IMR-90 (cell line): ENCODE measurements at regions not wholly inside any gene's neighbourhood (a gene's known extent, or its start where the extent isn't known, plus 50 kb on each side); places are given as distances from the start of the nearest gene placed in this dataset.

Source experiments
- ATAC-seq: fragments of 200-7000 bp; cut with Tn5 transposase; 2 replicates; pipeline ENCODE4 v1.9.1; 2020; ENCODE audit warnings: low read depth, mild to moderate bottlenecking, moderate library complexity
- BruUV-seq: library from RNA; stranded (reverse); fragments of 400-500 nt; replicated peaks from 2 replicates; lab custom pipeline; 2021; lab: Mats Ljungman, UMichigan
- CTCF ChIA-PET: fragments of 300-600 bp; formaldehyde crosslinking; extraction: SDS; loops from one replicate; lab custom pipeline; 2021; ENCODE audit warnings: antibody characterized with exemption; lab: Yijun Ruan, JAX
- POLR2A ChIA-PET: fragments of 300-600 bp; sonication (Branson Sonifier 250); formaldehyde crosslinking; loops from one replicate; lab custom pipeline; 2022; ENCODE audit warnings: antibody characterized with exemption; ENCODE audit not compliant: unreplicated experiment; lab: Charles Lee
- DNase-seq: peaks from one replicate; pipeline ENCODE4 v3.0.0; 2013
- H2AFZ ChIP-seq: replicated peaks from 2 replicates; pipeline ENCODE3; 2013; ENCODE audit warnings: low read length, mild to moderate bottlenecking; ENCODE audit not compliant: poor library complexity
- H2AK5ac ChIP-seq: 2 replicates; pipeline ENCODE4 v1.6.1; 2013; ENCODE audit warnings: low read depth, low read length, inconsistent platforms
- H2AK9ac ChIP-seq: replicated peaks from 2 replicates; pipeline ENCODE3; 2013; ENCODE audit warnings: mild to moderate bottlenecking, low read depth, low read length, moderate library complexity; ENCODE audit not compliant: poor library complexity
- H2BK120ac ChIP-seq: 2 replicates; pipeline ENCODE4 v1.6.1; 2013; ENCODE audit warnings: low read depth, low read length, inconsistent platforms
- H2BK15ac ChIP-seq: 3 replicates; pipeline ENCODE4 v1.6.1; 2013; ENCODE audit warnings: low read depth, low read length, inconsistent platforms
- H2BK20ac ChIP-seq: 2 replicates; pipeline ENCODE4 v1.6.1; 2013; ENCODE audit warnings: low read depth, mild to moderate bottlenecking, inconsistent platforms, low read length, moderate library complexity
- H2BK5ac ChIP-seq: 2 replicates; pipeline ENCODE4 v1.6.1; 2013; ENCODE audit warnings: mild to moderate bottlenecking, low read depth, low read length, inconsistent platforms; ENCODE audit not compliant: poor library complexity, severe bottlenecking
- H3K14ac ChIP-seq: replicated peaks from 2 replicates; pipeline ENCODE4 v1.6.1; 2013; ENCODE audit warnings: low read depth, low read length, inconsistent platforms
- H3K18ac ChIP-seq: 2 replicates; pipeline ENCODE4 v1.6.1; 2013; ENCODE audit warnings: low read depth, low read length, control low read depth
- H3K23ac ChIP-seq: 2 replicates; pipeline ENCODE4 v1.6.1; 2013; ENCODE audit warnings: low read depth, low read length, inconsistent platforms
- H3K27ac ChIP-seq: 2 replicates; pipeline ENCODE4 v1.5.1; 2013; ENCODE audit warnings: mild to moderate bottlenecking, control low read depth, low read length; ENCODE audit not compliant: insufficient read depth
- H3K27me3 ChIP-seq: 2 replicates; pipeline ENCODE4 v1.6.1; 2013; ENCODE audit warnings: low read length; ENCODE audit not compliant: control insufficient read depth, insufficient read depth
- H3K36me3 ChIP-seq: 2 replicates; pipeline ENCODE4 v1.6.1; 2013; ENCODE audit warnings: low read length, mixed read lengths; ENCODE audit not compliant: control insufficient read depth, insufficient read depth
- H3K4ac ChIP-seq: 2 replicates; pipeline ENCODE4 v1.6.1; 2013; ENCODE audit warnings: low read depth, low read length, inconsistent platforms
- H3K4me1 ChIP-seq: 2 replicates; pipeline ENCODE4 v1.6.1; 2013; ENCODE audit warnings: low read length, mixed read lengths; ENCODE audit not compliant: control insufficient read depth, insufficient read depth
- H3K4me2 ChIP-seq: 2 replicates; pipeline ENCODE4 v1.6.1; 2013; ENCODE audit warnings: low read depth, mild to moderate bottlenecking, control low read depth, low read length, moderate library complexity
- H3K4me3 ChIP-seq: 2 replicates; pipeline ENCODE4 v1.5.1; 2013; ENCODE audit warnings: low read depth, mild to moderate bottlenecking, control low read depth, low read length, moderate library complexity; ENCODE audit not compliant: insufficient read depth
- H3K56ac ChIP-seq: 2 replicates; pipeline ENCODE4 v1.6.1; 2013; ENCODE audit warnings: low read length, inconsistent platforms; ENCODE audit not compliant: insufficient read depth; ENCODE audit errors: extremely low read depth
- H3K79me1 ChIP-seq, 2 experiments: 2 replicates each; pipeline ENCODE4 v1.6.1; 2013; ENCODE audit warnings: low read length in 2 of 2, inconsistent platforms in 1 of 2, low read depth in 1 of 2
- H3K9ac ChIP-seq: 2 replicates; pipeline ENCODE4 v1.6.1; 2013; ENCODE audit warnings: low read depth, low read length, control low read depth
- H3K9me1 ChIP-seq: 2 replicates; pipeline ENCODE4 v1.6.1; 2013; ENCODE audit warnings: low read length, inconsistent platforms; ENCODE audit not compliant: insufficient read depth
- H3K9me3 ChIP-seq: 2 replicates; pipeline ENCODE4 v1.6.1; 2013; ENCODE audit warnings: low read length; ENCODE audit not compliant: control insufficient read depth, insufficient read depth
- H4K20me1 ChIP-seq: 2 replicates; pipeline ENCODE4 v1.6.1; 2013; ENCODE audit warnings: low read length, inconsistent platforms; ENCODE audit not compliant: insufficient read depth
- H4K5ac ChIP-seq: 2 replicates; pipeline ENCODE4 v1.6.1; 2013; ENCODE audit warnings: mild to moderate bottlenecking, low read depth, low read length, control low read depth
- H4K8ac ChIP-seq, 2 experiments: 2 replicates each; pipeline ENCODE4 v1.6.1; 2013; ENCODE audit warnings: low read depth in 2 of 2, low read length in 2 of 2, control low read depth in 1 of 2, inconsistent platforms in 1 of 2
- H4K91ac ChIP-seq: 2 replicates; pipeline ENCODE4 v1.6.1; 2013; ENCODE audit warnings: low read depth, low read length, inconsistent platforms; ENCODE audit not compliant: insufficient read depth
- BHLHE40 ChIP-seq: fragments of 150-350 bp; IDR thresholded peaks from 2 replicates; pipeline ENCODE4 v1.6.1; 2016; ENCODE audit warnings: mild to moderate bottlenecking, low read depth, low read length
- CEBPB ChIP-seq: IDR thresholded peaks from 2 replicates; pipeline ENCODE4 v1.6.1; 2012; ENCODE audit warnings: low read depth, low read length, improper control_type of control experiment
- CHD1 ChIP-seq: IDR thresholded peaks from 2 replicates; pipeline ENCODE4 v1.6.1; 2012; ENCODE audit warnings: low read depth, low read length, improper control_type of control experiment
- FOS ChIP-seq: fragments of 150-350 bp; IDR thresholded peaks from 2 replicates; pipeline ENCODE4 v1.6.1; 2016; ENCODE audit warnings: low read depth, low read length
- MAFK ChIP-seq: IDR thresholded peaks from 2 replicates; pipeline ENCODE4 v1.6.1; 2012; ENCODE audit warnings: low read depth, low read length, improper control_type of control experiment
- MAZ ChIP-seq: IDR thresholded peaks from 2 replicates; pipeline ENCODE4 v1.6.1; 2012; ENCODE audit warnings: low read depth, mild to moderate bottlenecking, low read length, improper control_type of control experiment, moderate library complexity, borderline replicate concordance
- MXI1 ChIP-seq: IDR thresholded peaks from 2 replicates; pipeline ENCODE4 v1.6.1; 2012; ENCODE audit warnings: low read depth, mild to moderate bottlenecking, low read length, moderate library complexity, borderline replicate concordance
- NFE2L2 ChIP-seq: fragments of 150-350 bp; IDR thresholded peaks from 2 replicates; pipeline ENCODE4 v1.6.1; 2016; ENCODE audit warnings: low read depth, mild to moderate bottlenecking, low read length
- POLR2A ChIP-seq: IDR thresholded peaks from 2 replicates; pipeline ENCODE4 v1.6.1; 2012; ENCODE audit warnings: mild to moderate bottlenecking, low read depth, low read length
- RAD21 ChIP-seq: IDR thresholded peaks from 2 replicates; pipeline ENCODE4 v1.6.1; 2012; ENCODE audit warnings: low read length, improper control_type of control experiment
- RCOR1 ChIP-seq: IDR thresholded peaks from 2 replicates; pipeline ENCODE4 v1.6.1; 2012; ENCODE audit warnings: mild to moderate bottlenecking, low read length, improper control_type of control experiment; ENCODE audit not compliant: insufficient replicate concordance
- RFX5 ChIP-seq: IDR thresholded peaks from 2 replicates; pipeline ENCODE4 v1.8.0; 2012; ENCODE audit warnings: low read depth, mild to moderate bottlenecking, low read length, moderate library complexity
- SMC3 ChIP-seq: fragments of 150-350 bp; IDR thresholded peaks from 2 replicates; pipeline ENCODE4 v1.6.1; 2016; ENCODE audit warnings: low read depth, mild to moderate bottlenecking, antibody characterized with exemption, low read length, moderate library complexity
- WGBS, 2 experiments: methylation state at CpG; one replicate each; pipeline versions ENCODE4 v1.1.5 to v1.1.7; 2013; ENCODE audit warnings: missing lambda C conversion rate in 2 of 2; ENCODE audit not compliant: insufficient read length in 1 of 2; ENCODE audit errors: extremely low coverage in 2 of 2; 5-methylcytosine and 5-hydroxymethylcytosine counted together
- dilution Hi-C: fragments of 300-500 bp; cut with HindIII; formaldehyde crosslinking; loops from one replicate; pipeline ENCODE4 v1.14.3; 2018; ENCODE audit warnings: low sequenced_read_pairs; ENCODE audit not compliant: unreplicated experiment
- in situ Hi-C: fragments of 300-500 bp; cut with MboI; formaldehyde crosslinking; loops from 3 replicates; pipeline ENCODE4 v1.14.3; 2019; ENCODE audit warnings: low sequenced_read_pairs, inconsistent platforms, mixed read lengths
- intact Hi-C: fragments of 100-400 bp; cut with micrococcal nuclease; formaldehyde crosslinking; loops from 2 replicates; pipeline ENCODE4 v1.10.0; 2022
- TF ChIP-seq, protein P1 (sequence below): fragments of 150-350 bp; IDR thresholded peaks from 2 replicates; pipeline ENCODE4 v1.6.1; 2016; ENCODE audit warnings: low read depth, mild to moderate bottlenecking, low read length, moderate library complexity, borderline replicate concordance
- TF ChIP-seq, protein P2 (sequence below): conservative IDR thresholded peaks from 2 replicates; pipeline ENCODE4 v1.5.1; 2012; ENCODE audit warnings: mild to moderate bottlenecking, low read depth, low read length, improper control_type of control experiment
- TF ChIP-seq, protein P3 (sequence below): fragments of 150-350 bp; IDR thresholded peaks from 2 replicates; pipeline ENCODE4 v1.6.1; 2017; ENCODE audit warnings: mild to moderate bottlenecking, antibody characterized with exemption, low read length, low read depth

DNA sequence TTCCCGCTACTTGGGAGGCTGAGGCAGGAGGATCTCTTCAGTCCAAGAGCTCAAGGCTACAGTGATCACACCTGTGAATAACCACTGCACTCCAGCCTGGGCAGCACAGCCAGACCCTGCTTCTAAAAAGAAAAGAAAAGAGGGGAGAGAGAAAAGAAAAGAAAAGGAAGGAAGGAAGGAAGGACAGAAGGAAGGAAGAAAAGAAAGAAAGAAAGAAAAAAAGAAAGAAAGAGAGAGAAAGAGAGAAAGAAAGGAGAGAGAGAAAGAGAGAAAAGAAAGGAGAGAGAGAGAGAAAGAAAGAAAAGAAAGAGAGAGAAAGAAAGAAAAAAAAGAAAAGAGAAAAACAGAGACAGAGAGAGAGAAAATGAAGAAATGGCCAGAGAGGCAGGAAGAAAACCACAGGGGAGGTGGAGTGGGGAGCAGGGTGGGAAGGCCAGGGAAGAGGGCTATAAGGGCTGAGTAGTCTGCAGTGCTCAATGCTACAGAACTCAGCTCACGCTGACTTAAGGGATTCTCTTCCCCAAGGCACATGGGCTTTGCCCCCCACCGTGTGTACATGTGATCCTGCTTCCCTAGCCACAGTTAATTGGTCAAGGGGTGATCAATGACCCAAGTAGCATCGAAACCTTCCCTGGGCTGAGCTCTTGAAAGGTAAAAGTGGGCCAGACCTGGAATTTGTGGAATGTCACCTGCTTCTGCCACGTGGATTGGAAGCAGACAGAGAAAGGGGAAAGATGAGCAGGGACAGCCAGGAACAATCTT, 90.4 kb upstream of the TMCC3 start:
- H3K14ac ChIP-seq = no peak overlapping the region
- ChIA-PET POLR2A (no interaction called here), CTCF (no interaction called here)
- no peak overlapping the region for H3K23ac ChIP-seq
- 60% methylated on average over 1 of the region's 5 CpGs; no CpG with 5 or more reads in 1 of the 2 experiments for WGBS, 2 experiments
- H4K5ac ChIP-seq = no peak overlapping the region
- H3K27ac ChIP-seq = no peak overlapping the region
- H3K9me3 ChIP-seq = no peaks in the 10 kb centered on the region
- H3K9ac ChIP-seq = no peak overlapping the region
- no peak overlapping the region for H3K18ac ChIP-seq
- no peaks in the 10 kb centered on the region for H3K36me3 ChIP-seq
- H3K4me2 ChIP-seq = no peak overlapping the region
- no peak for TF ChIP-seq POLR2A
- TF ChIP-seq MXI1 = no peak
- TF ChIP-seq RAD21 = no peak
- TF ChIP-seq, protein P1, sequence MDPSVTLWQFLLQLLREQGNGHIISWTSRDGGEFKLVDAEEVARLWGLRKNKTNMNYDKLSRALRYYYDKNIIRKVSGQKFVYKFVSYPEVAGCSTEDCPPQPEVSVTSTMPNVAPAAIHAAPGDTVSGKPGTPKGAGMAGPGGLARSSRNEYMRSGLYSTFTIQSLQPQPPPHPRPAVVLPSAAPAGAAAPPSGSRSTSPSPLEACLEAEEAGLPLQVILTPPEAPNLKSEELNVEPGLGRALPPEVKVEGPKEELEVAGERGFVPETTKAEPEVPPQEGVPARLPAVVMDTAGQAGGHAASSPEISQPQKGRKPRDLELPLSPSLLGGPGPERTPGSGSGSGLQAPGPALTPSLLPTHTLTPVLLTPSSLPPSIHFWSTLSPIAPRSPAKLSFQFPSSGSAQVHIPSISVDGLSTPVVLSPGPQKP = no peak
- TF ChIP-seq BHLHE40 = no peak
- no peak for TF ChIP-seq NFE2L2
- TF ChIP-seq RFX5 = no peak
- no peak for TF ChIP-seq FOS
- TF ChIP-seq MAFK = no peak
- TF ChIP-seq SMC3 = no peak
- no peak for TF ChIP-seq CHD1
- TF ChIP-seq RCOR1 = no peak
- TF ChIP-seq, protein P2, sequence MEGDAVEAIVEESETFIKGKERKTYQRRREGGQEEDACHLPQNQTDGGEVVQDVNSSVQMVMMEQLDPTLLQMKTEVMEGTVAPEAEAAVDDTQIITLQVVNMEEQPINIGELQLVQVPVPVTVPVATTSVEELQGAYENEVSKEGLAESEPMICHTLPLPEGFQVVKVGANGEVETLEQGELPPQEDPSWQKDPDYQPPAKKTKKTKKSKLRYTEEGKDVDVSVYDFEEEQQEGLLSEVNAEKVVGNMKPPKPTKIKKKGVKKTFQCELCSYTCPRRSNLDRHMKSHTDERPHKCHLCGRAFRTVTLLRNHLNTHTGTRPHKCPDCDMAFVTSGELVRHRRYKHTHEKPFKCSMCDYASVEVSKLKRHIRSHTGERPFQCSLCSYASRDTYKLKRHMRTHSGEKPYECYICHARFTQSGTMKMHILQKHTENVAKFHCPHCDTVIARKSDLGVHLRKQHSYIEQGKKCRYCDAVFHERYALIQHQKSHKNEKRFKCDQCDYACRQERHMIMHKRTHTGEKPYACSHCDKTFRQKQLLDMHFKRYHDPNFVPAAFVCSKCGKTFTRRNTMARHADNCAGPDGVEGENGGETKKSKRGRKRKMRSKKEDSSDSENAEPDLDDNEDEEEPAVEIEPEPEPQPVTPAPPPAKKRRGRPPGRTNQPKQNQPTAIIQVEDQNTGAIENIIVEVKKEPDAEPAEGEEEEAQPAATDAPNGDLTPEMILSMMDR = no peak
- TF ChIP-seq, protein P3, sequence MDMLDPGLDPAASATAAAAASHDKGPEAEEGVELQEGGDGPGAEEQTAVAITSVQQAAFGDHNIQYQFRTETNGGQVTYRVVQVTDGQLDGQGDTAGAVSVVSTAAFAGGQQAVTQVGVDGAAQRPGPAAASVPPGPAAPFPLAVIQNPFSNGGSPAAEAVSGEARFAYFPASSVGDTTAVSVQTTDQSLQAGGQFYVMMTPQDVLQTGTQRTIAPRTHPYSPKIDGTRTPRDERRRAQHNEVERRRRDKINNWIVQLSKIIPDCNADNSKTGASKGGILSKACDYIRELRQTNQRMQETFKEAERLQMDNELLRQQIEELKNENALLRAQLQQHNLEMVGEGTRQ = no peak
- TF ChIP-seq MAZ = no peak
- TF ChIP-seq CEBPB = no peak
- ATAC-seq (no peak), DNase-seq (no peak)
- no peaks in the 10 kb centered on the region for H3K4me1 ChIP-seq
- no TSS peak for BruUV-seq
- H4K8ac ChIP-seq = no peak overlapping the region
- H2BK15ac ChIP-seq = no peak overlapping the region
- no peak overlapping the region for H3K56ac ChIP-seq
- no peak overlapping the region for H3K4ac ChIP-seq
- no peak overlapping the region for H4K91ac ChIP-seq
- peaks cover 10% of the 10 kb centered on the region for H3K27me3 ChIP-seq
- no peak overlapping the region for H2BK5ac ChIP-seq
- no peak overlapping the region for H2AFZ ChIP-seq
- no peak overlapping the region for H2AK5ac ChIP-seq
- H3K9me1 ChIP-seq = no peaks in the 10 kb centered on the region
- no peak overlapping the region for H3K4me3 ChIP-seq
- H2BK120ac ChIP-seq = no peak overlapping the region
- no peak overlapping the region for H2BK20ac ChIP-seq
- intact Hi-C loops = no loop called here
- dilution Hi-C loops = no loop called here
- H2AK9ac ChIP-seq = no peak overlapping the region
- H3K79me1 ChIP-seq = no peaks in the 10 kb centered on the region
- in situ Hi-C loops = no loop called here
- no peaks in the 10 kb centered on the region for H4K20me1 ChIP-seq
